ENCODE measurements at regions not wholly inside any gene's neighbourhood (a gene's known extent, or its start where the extent isn't known, plus 50 kb on each side); places are given as distances from the start of the nearest gene placed in this dataset.
A peak's percentile ranks its signal among the peaks of the same experiment; 100 is the strongest.

GRCh38 chr2:12455661-12456060 lies 261.1 kb upstream of the TRIB2 start:
- H3K27ac ChIP-seq: no peak overlapping the region
- no peak for DNase-seq
- intact Hi-C loops (cut with DNase I): no loop called here

GRCh38 chr2:12456293-12457106 lies 260.2 kb upstream of the TRIB2 start:
- intact Hi-C loops (cut with DNase I): no loop called here

More at GRCh38 chr2:12455661-12456060, 261.1 kb upstream of the TRIB2 start:
- H3K9ac ChIP-seq (ENCODE audit: low read depth in 2 of 2, low read length in 2 of 2): no peak overlapping the region
- no peaks in the 10 kb centered on the region for H3K36me3 ChIP-seq
- H3K9me3 ChIP-seq: no peaks in the 10 kb centered on the region
- H3K4me3 ChIP-seq: no peak overlapping the region
- no peak for TF ChIP-seq CTCF (IDR thresholded peaks at IDR 0.05)
- H3K4me1 ChIP-seq: peaks cover 6% of the 10 kb centered on the region
- H3K27me3 ChIP-seq: no peaks in the 10 kb centered on the region

GRCh38 chr2:12457831-12458230 lies 258.9 kb upstream of the TRIB2 start:
- Histone ChIP-seq H3K4me1 (peaks cover 6% of the 10 kb centered on the region), H3K27me3 (no peaks in the 10 kb centered on the region), H3K9ac (ENCODE audit: low read depth in 2 of 2, low read length in 2 of 2) (no peak overlapping the region), H3K36me3 (no peaks in the 10 kb centered on the region), H3K9me3 (no peaks in the 10 kb centered on the region), H3K4me3 (no peak overlapping the region), H3K27ac (no peak overlapping the region)
- no peak for TF ChIP-seq CTCF (IDR thresholded peaks at IDR 0.05)
- no peak for DNase-seq
- intact Hi-C loops (cut with DNase I): no loop called here

More at GRCh38 chr2:12456293-12457106, 260.2 kb upstream of the TRIB2 start:
- Histone ChIP-seq H3K27ac (peak overlapping the region; percentile 31), H3K9me3 (no peaks in the 10 kb centered on the region), H3K9ac (ENCODE audit: low read depth in 2 of 2, low read length in 2 of 2) (peak overlapping the region in 1 of 2 donors; percentile 9), H3K36me3 (no peaks in the 10 kb centered on the region), H3K27me3 (no peaks in the 10 kb centered on the region), H3K4me3 (no peak overlapping the region), H3K4me1 (peaks cover 6% of the 10 kb centered on the region)
- peak; percentile 79 for DNase-seq
- no peak for TF ChIP-seq CTCF (IDR thresholded peaks at IDR 0.05)

GRCh38 chr2:12463189-12463588 lies 253.5 kb upstream of the TRIB2 start:
- H3K36me3 ChIP-seq: no peaks in the 10 kb centered on the region
- DNase-seq: no peak
- no peaks in the 10 kb centered on the region for H3K9me3 ChIP-seq
- H3K27ac ChIP-seq: no peak overlapping the region
- H3K9ac ChIP-seq (ENCODE audit: low read depth in 2 of 2, low read length in 2 of 2): no peak overlapping the region
- no peaks in the 10 kb centered on the region for H3K27me3 ChIP-seq
- no peak overlapping the region for H3K4me3 ChIP-seq
- no peaks in the 10 kb centered on the region for H3K4me1 ChIP-seq
- TF ChIP-seq CTCF (IDR thresholded peaks at IDR 0.05): no peak
- intact Hi-C loops (cut with DNase I): no loop called here

- H3K27me3 ChIP-seq: no peaks in the 10 kb centered on the region
- no peak overlapping the region for H3K4me3 ChIP-seq
- no peak overlapping the region for H3K27ac ChIP-seq
- H3K4me1 ChIP-seq: no peaks in the 10 kb centered on the region
- TF ChIP-seq CTCF (IDR thresholded peaks at IDR 0.05): no peak
- H3K9ac ChIP-seq (ENCODE audit: low read depth in 2 of 2, low read length in 2 of 2): no peak overlapping the region
- H3K9me3 ChIP-seq: no peaks in the 10 kb centered on the region
- intact Hi-C loops (cut with DNase I): no loop called here
- no peak for DNase-seq
- no peaks in the 10 kb centered on the region for H3K36me3 ChIP-seq
Observed at GRCh38 chr2:12465631-12466135, 251.1 kb upstream of the TRIB2 start.

Measured in colonic mucosa (tissue), 4 donors.